Left lung (tissue), 4 donors: ENCODE measurements at regions not wholly inside any gene's neighbourhood (a gene's known extent, or its start where the extent isn't known, plus 50 kb on each side); places are given as distances from the start of the nearest gene placed in this dataset.

Experiments
- ATAC-seq: fragments of 200-7000 bp; cut with Tn5 transposase; one replicate; pipeline ENCODE4 v1.9.1; 2020; ENCODE audit warnings: moderate library complexity
- DNase-seq, 4 donors: peaks; one replicate each; pipeline ENCODE4 v3.0.0-alpha.2; 2013 to 2020
- H3K27ac ChIP-seq, 2 donors: fragments of 200-600 bp; sonication (generic) in 1 of 2; one replicate each; pipeline versions ENCODE4 v1.5.0 to v1.8.0; 2020 to 2021
- H3K27me3 ChIP-seq, 2 donors: fragments of 200-600 bp; sonication (generic) in 1 of 2; one replicate each; pipeline versions ENCODE4 v1.5.0 to v1.8.0; 2020 to 2021
- H3K36me3 ChIP-seq, 2 donors: fragments of 200-600 bp; sonication (generic) in 1 of 2; one replicate each; pipeline versions ENCODE4 v1.5.0 to v1.8.0; 2020 to 2021
- H3K4me1 ChIP-seq, 2 donors: fragments of 200-600 bp; one replicate each; pipeline ENCODE4 v1.8.0; 2021
- H3K4me3 ChIP-seq, 2 donors: fragments of 200-600 bp; sonication (generic) in 1 of 2; one replicate each; pipeline versions ENCODE4 v1.5.0 to v1.8.0; 2020 to 2021; ENCODE audit warnings: mild to moderate bottlenecking in 1 of 2
- H3K9me3 ChIP-seq, 2 donors: fragments of 200-600 bp; sonication (generic) in 1 of 2; one replicate each; pipeline versions ENCODE4 v1.5.0 to v1.8.0; 2020 to 2021
- intact Hi-C, 2 donors: fragments of 100-400 bp; cut with DNase I; formaldehyde crosslinking; loops; one replicate each; pipeline versions ENCODE4 v1.11.2 to v1.14.2; 2022
- TF ChIP-seq, protein P1 (sequence below), 2 donors: fragments of 200-600 bp; sonication (generic) in 1 of 2; IDR thresholded peaks; one replicate each; pipeline versions ENCODE4 v1.5.0 to v1.8.0; 2021; ENCODE audit warnings: antibody characterized with exemption in 2 of 2
- donor health status: DM: no; HTN: yes; CAD: no.
- donor health status: DM: no; HTN: no; CAD: no.

DNA sequence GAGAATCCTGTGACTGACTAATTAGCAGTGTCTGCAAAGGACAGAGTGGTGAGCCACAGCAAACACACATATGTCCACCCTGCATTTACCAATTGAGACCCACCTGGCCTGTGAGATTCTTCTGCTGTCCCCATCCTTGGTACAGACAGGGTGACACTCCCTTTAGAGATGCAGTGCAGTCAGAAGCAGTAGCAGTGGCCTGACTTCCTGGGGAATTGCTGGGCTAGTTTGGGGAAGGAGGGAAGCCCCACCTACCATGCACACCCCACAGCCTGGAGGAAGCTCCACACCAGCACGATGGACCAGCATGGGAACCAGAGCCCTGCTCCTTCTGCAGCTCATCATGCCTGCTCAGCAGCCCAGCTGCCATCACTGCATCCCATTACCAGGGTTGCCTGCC is 924.9 kb upstream of the ZNF722 start:
- H3K27ac ChIP-seq: no peak overlapping the region
- peaks cover 0 to 81% of the 10 kb centered on the region in 2 donors for H3K9me3 ChIP-seq
- H3K27me3 ChIP-seq: no peaks in the 10 kb centered on the region
- TF ChIP-seq, protein P1, sequence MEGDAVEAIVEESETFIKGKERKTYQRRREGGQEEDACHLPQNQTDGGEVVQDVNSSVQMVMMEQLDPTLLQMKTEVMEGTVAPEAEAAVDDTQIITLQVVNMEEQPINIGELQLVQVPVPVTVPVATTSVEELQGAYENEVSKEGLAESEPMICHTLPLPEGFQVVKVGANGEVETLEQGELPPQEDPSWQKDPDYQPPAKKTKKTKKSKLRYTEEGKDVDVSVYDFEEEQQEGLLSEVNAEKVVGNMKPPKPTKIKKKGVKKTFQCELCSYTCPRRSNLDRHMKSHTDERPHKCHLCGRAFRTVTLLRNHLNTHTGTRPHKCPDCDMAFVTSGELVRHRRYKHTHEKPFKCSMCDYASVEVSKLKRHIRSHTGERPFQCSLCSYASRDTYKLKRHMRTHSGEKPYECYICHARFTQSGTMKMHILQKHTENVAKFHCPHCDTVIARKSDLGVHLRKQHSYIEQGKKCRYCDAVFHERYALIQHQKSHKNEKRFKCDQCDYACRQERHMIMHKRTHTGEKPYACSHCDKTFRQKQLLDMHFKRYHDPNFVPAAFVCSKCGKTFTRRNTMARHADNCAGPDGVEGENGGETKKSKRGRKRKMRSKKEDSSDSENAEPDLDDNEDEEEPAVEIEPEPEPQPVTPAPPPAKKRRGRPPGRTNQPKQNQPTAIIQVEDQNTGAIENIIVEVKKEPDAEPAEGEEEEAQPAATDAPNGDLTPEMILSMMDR (IDR thresholded peaks at IDR 0.05): no peak
- H3K4me3 ChIP-seq: no peak overlapping the region
- intact Hi-C loops: no loop called here
- no peak for ATAC-seq
- no peak for DNase-seq
- H3K36me3 ChIP-seq: no peaks in the 10 kb centered on the region
- no peaks in the 10 kb centered on the region for H3K4me1 ChIP-seq

DNA sequence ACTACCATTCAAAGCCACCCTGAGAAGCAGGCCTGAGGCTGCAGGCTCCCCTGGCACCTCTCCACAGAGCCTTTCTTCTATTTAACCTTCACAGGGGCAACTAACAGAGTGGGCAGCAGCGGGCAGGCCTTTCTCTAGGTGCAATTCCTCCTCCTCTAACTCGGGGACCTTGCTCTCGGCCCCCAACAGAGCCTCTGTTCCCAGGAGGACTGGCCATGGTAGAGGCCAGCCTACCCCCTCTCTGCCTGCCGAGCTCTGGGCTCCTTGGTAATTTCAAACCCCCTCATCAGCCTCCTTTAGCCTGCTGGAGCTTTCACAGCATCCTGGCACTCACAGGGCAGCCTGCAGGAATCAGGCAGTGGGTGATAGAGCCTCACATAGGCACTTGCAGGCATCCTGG is 920.8 kb upstream of the ZNF722 start:
- peaks cover 0 to 88% of the 10 kb centered on the region in 2 donors for H3K9me3 ChIP-seq
- H3K4me1 ChIP-seq: no peaks in the 10 kb centered on the region
- intact Hi-C loops: no loop called here
- no peak overlapping the region for H3K27ac ChIP-seq
- TF ChIP-seq, protein P1 (IDR thresholded peaks at IDR 0.05): no peak
- ATAC-seq (no peak), DNase-seq (no peak)
- no peak overlapping the region for H3K4me3 ChIP-seq
- no peaks in the 10 kb centered on the region for H3K36me3 ChIP-seq
- no peaks in the 10 kb centered on the region for H3K27me3 ChIP-seq

GRCh38 chr7:63080406-63080805 is 918.2 kb upstream of the ZNF722 start:
- H3K9me3 ChIP-seq: peaks cover 0 to 94% of the 10 kb centered on the region in 2 donors
- intact Hi-C loops: no loop called here
- H3K36me3 ChIP-seq: no peaks in the 10 kb centered on the region
- TF ChIP-seq, protein P1 (IDR thresholded peaks at IDR 0.05): no peak
- no peak for ATAC-seq
- no peak overlapping the region for H3K4me3 ChIP-seq
- no peak for DNase-seq
- H3K27ac ChIP-seq: no peak overlapping the region
- no peaks in the 10 kb centered on the region for H3K4me1 ChIP-seq
- no peaks in the 10 kb centered on the region for H3K27me3 ChIP-seq

DNA sequence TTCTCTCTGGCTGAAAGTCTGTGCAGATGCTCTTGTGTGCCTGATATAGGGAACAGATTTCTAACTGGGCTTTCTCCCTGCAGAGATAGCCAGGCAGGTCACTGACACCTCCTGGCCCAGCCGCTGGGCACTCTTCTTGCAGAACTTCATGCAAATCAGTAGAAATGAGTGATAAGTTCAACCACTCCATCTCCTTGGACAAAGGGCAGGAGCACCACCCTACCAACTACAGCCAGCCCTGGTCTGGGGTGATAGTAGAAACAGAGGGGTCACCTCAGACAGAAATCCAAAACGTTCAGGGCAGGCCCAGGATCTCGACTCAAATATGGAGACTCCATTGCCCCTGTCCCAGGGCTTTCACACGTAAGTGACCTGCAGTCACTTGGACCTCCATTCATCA is 917.8 kb upstream of the ZNF722 start:
- no peaks in the 10 kb centered on the region for H3K4me1 ChIP-seq
- TF ChIP-seq, protein P1 (IDR thresholded peaks at IDR 0.05): no peak
- DNase-seq: no peak
- no peak overlapping the region for H3K4me3 ChIP-seq
- no peaks in the 10 kb centered on the region for H3K27me3 ChIP-seq
- H3K36me3 ChIP-seq: no peaks in the 10 kb centered on the region
- intact Hi-C loops: no loop called here
- no peak for ATAC-seq
- no peak overlapping the region for H3K27ac ChIP-seq
- H3K9me3 ChIP-seq: peaks cover 0 to 95% of the 10 kb centered on the region in 2 donors

DNA sequence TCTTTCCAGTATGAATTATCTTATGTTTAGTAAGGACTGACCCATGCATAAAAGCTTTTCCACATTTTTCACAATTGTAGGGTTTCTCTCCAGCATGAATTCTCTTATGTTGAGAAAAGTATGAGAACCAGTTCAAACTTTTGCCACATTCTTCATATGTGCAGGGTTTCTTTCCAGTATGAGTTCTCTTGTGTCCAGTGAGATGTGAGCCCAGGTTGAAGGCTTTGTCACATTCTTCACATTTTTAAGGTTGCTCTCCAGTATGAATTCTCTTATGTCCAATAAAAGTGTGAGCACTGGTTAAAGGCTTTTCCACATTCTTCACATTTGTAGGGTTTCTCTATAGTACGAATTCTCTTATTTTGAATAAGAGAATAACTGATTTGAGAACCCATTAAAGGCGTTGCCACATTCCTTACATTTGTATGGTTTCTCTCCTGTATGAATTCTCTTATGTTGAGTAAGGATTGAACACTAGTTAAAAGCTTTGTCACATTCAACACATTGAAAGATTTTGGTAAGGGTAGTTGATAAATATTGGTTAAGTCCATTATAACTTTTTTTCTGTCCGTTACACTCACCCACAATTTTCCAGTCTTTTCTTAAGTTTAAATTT is 911.0 kb upstream of the ZNF722 start:
- no peaks in the 10 kb centered on the region for H3K4me1 ChIP-seq
- H3K27ac ChIP-seq: no peak overlapping the region
- TF ChIP-seq, protein P1 (IDR thresholded peaks at IDR 0.05): no peak
- no peaks in the 10 kb centered on the region for H3K36me3 ChIP-seq
- H3K9me3 ChIP-seq: peaks cover 0 to 97% of the 10 kb centered on the region in 2 donors
- H3K27me3 ChIP-seq: no peaks in the 10 kb centered on the region
- DNase-seq (no peak), ATAC-seq (no peak)
- no peak overlapping the region for H3K4me3 ChIP-seq
- intact Hi-C loops: no loop called here
